ENCODE measurements at regions not wholly inside any gene's neighbourhood (a gene's known extent, or its start where the extent isn't known, plus 50 kb on each side); places are given as distances from the start of the nearest gene placed in this dataset.

- no peak for DNase-seq (ENCODE audit: low spot score)
These were observed 87.6 kb upstream of the LRIG1 start for GRCh38 chr3:66588340-66588847.

GRCh38 chr3:66592016-66592761, 91.4 kb upstream of the LRIG1 start:
- DNase-seq (ENCODE audit: low spot score), result no peak
- intact Hi-C loops (cut with DNase I), result no loop called here

More at GRCh38 chr3:66588340-66588847, 87.6 kb upstream of the LRIG1 start:
- intact Hi-C loops (cut with DNase I), result no loop called here

GRCh38 chr3:66592927-66593625, 92.3 kb upstream of the LRIG1 start:
- DNase-seq (ENCODE audit: low spot score), result no peak
- intact Hi-C loops (cut with DNase I), result no loop called here

GRCh38 chr3:66593978-66594377, 93.2 kb upstream of the LRIG1 start:
- DNase-seq (ENCODE audit: low spot score), result no peak
- intact Hi-C loops (cut with DNase I), result no loop called here

GRCh38 chr3:66597308-66597863, 96.6 kb upstream of the LRIG1 start:
- no peak for DNase-seq (ENCODE audit: low spot score)
- intact Hi-C loops (cut with DNase I), result no loop called here

GRCh38 chr3:66598168-66598567, 97.3 kb upstream of the LRIG1 start:
- intact Hi-C loops (cut with DNase I), result no loop called here
- no peak for DNase-seq (ENCODE audit: low spot score)

GRCh38 chr3:66602237-66602636, 101.4 kb upstream of the LRIG1 start:
- DNase-seq (ENCODE audit: low spot score), result no peak
- intact Hi-C loops (cut with DNase I), result no loop called here

- DNase-seq (ENCODE audit: low spot score), result no peak
- intact Hi-C loops (cut with DNase I), result no loop called here
These were observed 101.9 kb upstream of the LRIG1 start for GRCh38 chr3:66602691-66603090.

GRCh38 chr3:66603151-66603611, 102.4 kb upstream of the LRIG1 start:
- intact Hi-C loops (cut with DNase I), result no loop called here
- DNase-seq (ENCODE audit: low spot score), result no peak

- intact Hi-C loops (cut with DNase I), result no loop called here
These were observed 103.7 kb upstream of the LRIG1 start for GRCh38 chr3:66604481-66604880.

GRCh38 chr3:66606126-66606525, 105.3 kb upstream of the LRIG1 start:
- intact Hi-C loops (cut with DNase I), result no loop called here
- no peak for DNase-seq (ENCODE audit: low spot score)

More at GRCh38 chr3:66604481-66604880, 103.7 kb upstream of the LRIG1 start:
- no peak for DNase-seq (ENCODE audit: low spot score)

- intact Hi-C loops (cut with DNase I), result no loop called here
- no peak for DNase-seq (ENCODE audit: low spot score)
These were observed 106.0 kb upstream of the LRIG1 start for GRCh38 chr3:66606868-66607267.

- DNase-seq (ENCODE audit: low spot score), result no peak
- intact Hi-C loops (cut with DNase I), result no loop called here
These were observed 109.1 kb upstream of the LRIG1 start for GRCh38 chr3:66609660-66610561.

GRCh38 chr3:66610562-66610909, 109.7 kb upstream of the LRIG1 start:
- DNase-seq (ENCODE audit: low spot score), result no peak
- intact Hi-C loops (cut with DNase I), result no loop called here

GRCh38 chr3:66615643-66616301, 115.0 kb upstream of the LRIG1 start:
- DNase-seq (ENCODE audit: low spot score), result no peak
- intact Hi-C loops (cut with DNase I), result loop anchor here in 1 of 2 donors (5.0 kb wide), 1 partner anchor 123 kb away; no protein-coding TSS in a partner anchor

- no peak for DNase-seq (ENCODE audit: low spot score)
- intact Hi-C loops (cut with DNase I), result loop anchor here in 1 of 2 donors (5.0 kb wide), 1 partner anchor 125 kb away; no protein-coding TSS in a partner anchor
These were observed 116.5 kb upstream of the LRIG1 start for GRCh38 chr3:66617351-66617750.

- intact Hi-C loops (cut with DNase I), result loop anchor here in 1 of 2 donors (5.0 kb wide), 1 partner anchor 126 kb away; no protein-coding TSS in a partner anchor
These were observed 117.2 kb upstream of the LRIG1 start for GRCh38 chr3:66618066-66618465.

GRCh38 chr3:66620296-66620695, 119.5 kb upstream of the LRIG1 start:
- intact Hi-C loops (cut with DNase I), result no loop called here
- no peak for DNase-seq (ENCODE audit: low spot score)

More at GRCh38 chr3:66618066-66618465, 117.2 kb upstream of the LRIG1 start:
- DNase-seq (ENCODE audit: low spot score), result no peak

Measured in posterior vena cava (tissue), 2 donors.